ENCODE measurements at regions not wholly inside any gene's neighbourhood (a gene's known extent, or its start where the extent isn't known, plus 50 kb on each side); places are given as distances from the start of the nearest gene placed in this dataset.

GRCh38 chr13:81388400-81388799, 1047.5 kb upstream of the SPRY2 start:
- Histone ChIP-seq H3K4me3 (ENCODE audit: insufficient read depth, low read depth, low read length) (no peak overlapping the region), H4K91ac (ENCODE audit: insufficient read depth, low read depth, low read length) (no peak overlapping the region), H3K56ac (ENCODE audit: extremely low read depth, insufficient read depth, low read length) (no peak overlapping the region), H3K36me3 (ENCODE audit: control insufficient read depth, insufficient read depth, low read length) (no peaks in the 10 kb centered on the region), H4K20me1 (ENCODE audit: insufficient read depth, low read length) (no peaks in the 10 kb centered on the region), H3K4ac (ENCODE audit: low read depth, low read length) (no peak overlapping the region), H2BK20ac (ENCODE audit: low read depth, low read length) (no peak overlapping the region), H2BK15ac (ENCODE audit: low read depth, low read length) (no peak overlapping the region), H4K8ac (ENCODE audit: low read depth in 2 of 2, low read length in 2 of 2) (no peak overlapping the region), H3K27me3 (ENCODE audit: control insufficient read depth, insufficient read depth, low read length) (no peaks in the 10 kb centered on the region), H3K4me2 (ENCODE audit: low read depth, low read length) (no peak overlapping the region), H3K4me1 (ENCODE audit: control insufficient read depth, insufficient read depth, low read length) (no peaks in the 10 kb centered on the region), H3K23ac (ENCODE audit: low read depth, low read length) (no peak overlapping the region), H3K27ac (ENCODE audit: insufficient read depth, low read length) (no peak overlapping the region), H2AFZ (replicated peaks; ENCODE audit: low read length, poor library complexity) (no peak overlapping the region), H2BK120ac (ENCODE audit: low read depth, low read length) (no peak overlapping the region), H3K9ac (ENCODE audit: low read depth, low read length) (no peak overlapping the region), H4K5ac (ENCODE audit: low read depth, low read length) (no peak overlapping the region), H2BK5ac (ENCODE audit: low read depth, low read length, poor library complexity, severe bottlenecking) (no peak overlapping the region), H3K9me3 (ENCODE audit: control insufficient read depth, insufficient read depth, low read length) (peaks cover 3% of the 10 kb centered on the region), H3K79me1 (ENCODE audit: low read depth in 1 of 2, low read length in 2 of 2) (no peaks in the 10 kb centered on the region), H3K14ac (replicated peaks; ENCODE audit: low read depth, low read length) (no peak overlapping the region), H2AK5ac (ENCODE audit: low read depth, low read length) (no peak overlapping the region), H3K18ac (ENCODE audit: low read depth, low read length) (no peak overlapping the region), H3K9me1 (ENCODE audit: insufficient read depth, low read length) (no peaks in the 10 kb centered on the region), H2AK9ac (replicated peaks; ENCODE audit: low read depth, low read length, poor library complexity) (no peak overlapping the region)
- dilution Hi-C loops (cut with HindIII; ENCODE audit: low sequenced_read_pairs, unreplicated experiment), result no loop called here
- DNase-seq (no peak), ATAC-seq (ENCODE audit: low read depth) (no peak)
- in situ Hi-C loops (cut with MboI; ENCODE audit: low sequenced_read_pairs), result no loop called here
- intact Hi-C loops (cut with micrococcal nuclease), result no loop called here
- ChIA-PET POLR2A (ENCODE audit: unreplicated experiment) (no interaction called here), CTCF (no interaction called here)
- BruUV-seq (replicated peaks), result no TSS peak
- TF ChIP-seq MXI1 (IDR thresholded peaks at IDR 0.05; ENCODE audit: borderline replicate concordance, low read depth, low read length) (no peak), NFE2L2 (IDR thresholded peaks at IDR 0.05; ENCODE audit: low read depth, low read length) (no peak), CHD1 (IDR thresholded peaks at IDR 0.05; ENCODE audit: low read depth, low read length) (no peak), POLR2A (IDR thresholded peaks at IDR 0.05; ENCODE audit: low read depth, low read length) (no peak), RAD21 (IDR thresholded peaks at IDR 0.05; ENCODE audit: low read length) (no peak), RFX5 (IDR thresholded peaks at IDR 0.05; ENCODE audit: low read depth, low read length) (no peak), CTCF (conservative IDR thresholded peaks at IDR 0.05; ENCODE audit: low read depth, low read length) (no peak), MAFK (IDR thresholded peaks at IDR 0.05; ENCODE audit: low read depth, low read length) (no peak), SMC3 (IDR thresholded peaks at IDR 0.05; ENCODE audit: low read depth, low read length) (no peak), ELK1 (IDR thresholded peaks at IDR 0.05; ENCODE audit: borderline replicate concordance, low read depth, low read length) (no peak), USF2 (IDR thresholded peaks at IDR 0.05; ENCODE audit: low read depth, low read length) (no peak), MAZ (IDR thresholded peaks at IDR 0.05; ENCODE audit: borderline replicate concordance, low read depth, low read length) (no peak), BHLHE40 (IDR thresholded peaks at IDR 0.05; ENCODE audit: low read depth, low read length) (no peak), RCOR1 (IDR thresholded peaks at IDR 0.05; ENCODE audit: insufficient replicate concordance, low read length) (no peak), CEBPB (IDR thresholded peaks at IDR 0.05; ENCODE audit: low read depth, low read length) (no peak), FOS (IDR thresholded peaks at IDR 0.05; ENCODE audit: low read depth, low read length) (no peak)
- WGBS, 2 experiments (ENCODE audit: extremely low coverage in 2 of 2, insufficient read length in 1 of 2), result no CpG with 5 or more reads among the region's 1 CpG

Measured in IMR-90 (cell line).